HEK293 (cell line): ENCODE measurements at regions not wholly inside any gene's neighbourhood (a gene's known extent, or its start where the extent isn't known, plus 50 kb on each side); places are given as distances from the start of the nearest gene placed in this dataset.

ENCODE experiments used
- CTCF ChIP-seq: fragments of 450-650 bp; formaldehyde crosslinking; IDR thresholded peaks from 2 replicates; pipeline ENCODE4 v1.5.1; 2016; ENCODE audit warnings: missing biosample characterization, missing genetic modification characterization
- ZBTB7A ChIP-seq: fragments of 450-650 bp; formaldehyde crosslinking; IDR thresholded peaks from 2 replicates; pipeline ENCODE4 v1.5.1; 2016; ENCODE audit warnings: low read depth, missing biosample characterization, missing genetic modification characterization
- ZNF112 ChIP-seq: fragments of 450-650 bp; formaldehyde crosslinking; IDR thresholded peaks from 2 replicates; pipeline ENCODE4 v1.5.0; 2017; ENCODE audit warnings: missing biosample characterization, missing genetic modification characterization
- ZNF184 ChIP-seq: fragments of 450-650 bp; IDR thresholded peaks from 2 replicates; pipeline ENCODE4 v1.5.1; 2018; ENCODE audit warnings: missing biosample characterization, mild to moderate bottlenecking, missing genetic modification characterization
- ZNF350 ChIP-seq: fragments of 450-650 bp; formaldehyde crosslinking; IDR thresholded peaks from 2 replicates; pipeline ENCODE4 v1.5.0; 2017; ENCODE audit warnings: missing biosample characterization, mild to moderate bottlenecking, missing genetic modification characterization
- ZNF423 ChIP-seq: fragments of 450-650 bp; formaldehyde crosslinking; IDR thresholded peaks from 2 replicates; pipeline ENCODE4 v1.5.1; 2016; ENCODE audit warnings: missing biosample characterization, missing genetic modification characterization

GRCh38 chr5:142450419-142450818 is 125.6 kb upstream of the SPRY4 start:
- TF ChIP-seq ZNF423 (tag by site-specific recombination) (no peak), ZBTB7A (tag by site-specific recombination) (no peak), ZNF350 (no peak), CTCF (tag by site-specific recombination) (no peak), ZNF112 (tag by site-specific recombination) (no peak), ZNF184 (no peak)
